HepG2 (cell line): ENCODE measurements at regions not wholly inside any gene's neighbourhood (a gene's known extent, or its start where the extent isn't known, plus 50 kb on each side); places are given as distances from the start of the nearest gene placed in this dataset.

Experiments used
- ATAC-seq: fragments of 200-7000 bp; cut with Tn5 transposase; 3 replicates; pipeline ENCODE4 v1.9.1; 2020; ENCODE audit warnings: mild to moderate bottlenecking, moderate library complexity
- BruUV-seq: library from RNA; stranded (reverse); fragments of 400-500 nt; replicated peaks from 2 replicates; lab custom pipeline; 2021; lab: Mats Ljungman, UMichigan
- CTCF ChIA-PET: fragments of 300-600 bp; formaldehyde crosslinking; extraction: SDS; loops from one replicate; lab custom pipeline; 2021; ENCODE audit warnings: low total read pairs, inconsistent platforms, low intra/inter-chr PET ratio; lab: Yijun Ruan, JAX
- POLR2A ChIA-PET: fragments of 350-600 bp; sonication (Branson Sonifier 250); formaldehyde crosslinking; loops from one replicate; lab custom pipeline; 2020; ENCODE audit warnings: antibody characterized with exemption, inconsistent platforms; lab: Yijun Ruan, JAX
- DNase-seq: peaks from one replicate; pipeline ENCODE4 v3.0.0-alpha.2; 2015; ENCODE audit warnings: low spot score
- FAIRE-seq: peaks from 3 replicates; lab custom pipeline; 2011; peaks lifted over from hg19 to GRCh38; lab: Jason Lieb, UNC
- H2AFZ ChIP-seq: one replicate; pipeline ENCODE4 v1.6.1; 2011; ENCODE audit warnings: low read length, inconsistent platforms
- H3K27ac ChIP-seq: fragments of 300-600 bp; 3 replicates; pipeline ENCODE4 v1.8.0; 2011; ENCODE audit warnings: mixed run types, mild to moderate bottlenecking, mixed read lengths, low read length, inconsistent platforms; ENCODE audit not compliant: insufficient read depth; ENCODE audit errors: extremely low read length
- H3K27me3 ChIP-seq, 2 experiments: fragments of 200-600 bp in 1 of 2; 2 replicates in 1 of 2; 3 replicates in 1 of 2; pipeline versions ENCODE4 v1.6.0 to v1.8.0; 2011; ENCODE audit warnings: low read length in 2 of 2, mild to moderate bottlenecking in 2 of 2, moderate library complexity in 2 of 2, inconsistent platforms in 1 of 2; ENCODE audit not compliant: insufficient read depth in 2 of 2, control insufficient read depth in 1 of 2
- H3K36me3 ChIP-seq, 2 experiments: fragments of 200-600 bp in 1 of 2; replicated peaks in 1 of 2; 2 replicates in 1 of 2; 3 replicates in 1 of 2; pipeline versions ENCODE4 v1.5.1 to v1.8.0; 2011; ENCODE audit warnings: low read length in 2 of 2, inconsistent platforms in 1 of 2; ENCODE audit not compliant: insufficient read depth in 2 of 2, control insufficient read depth in 1 of 2
- H3K4me1 ChIP-seq: 2 replicates; pipeline ENCODE4 v1.5.1; 2012; ENCODE audit warnings: low read length, inconsistent platforms; ENCODE audit not compliant: insufficient read depth
- H3K4me2 ChIP-seq: 2 replicates; pipeline ENCODE4 v1.6.0; 2011; ENCODE audit warnings: low read depth, low read length, inconsistent platforms
- H3K4me3 ChIP-seq, 3 experiments: fragments of 200-600 bp in 1 of 3; sonication (generic), shearing (Covaris generic) in 1 of 3; replicated peaks in 1 of 3; 2 replicates each; pipeline ENCODE4 v1.5.1; 2011 to 2016; ENCODE audit warnings: low read length in 3 of 3, inconsistent platforms in 2 of 3, low read depth in 2 of 3, mild to moderate bottlenecking in 2 of 3, control low read depth in 1 of 3, mixed read lengths in 1 of 3; ENCODE audit not compliant: insufficient read depth in 1 of 3
- H3K79me2 ChIP-seq: one replicate; pipeline ENCODE4 v1.6.1; 2011; ENCODE audit warnings: low read length, inconsistent platforms; ENCODE audit not compliant: insufficient read depth
- H3K9ac ChIP-seq: 2 replicates; pipeline ENCODE4 v1.6.0; 2011; ENCODE audit warnings: mild to moderate bottlenecking, low read depth, low read length, inconsistent platforms; ENCODE audit not compliant: insufficient read depth
- H3K9me3 ChIP-seq: 2 replicates; pipeline ENCODE4 v1.5.1; 2012; ENCODE audit warnings: mild to moderate bottlenecking, low read length
- H4K20me1 ChIP-seq: 2 replicates; pipeline ENCODE4 v1.6.0; 2011; ENCODE audit warnings: inconsistent platforms, mild to moderate bottlenecking, low read length, moderate library complexity; ENCODE audit not compliant: insufficient read depth
- ARID3A ChIP-seq: IDR thresholded peaks from 2 replicates; pipeline ENCODE4 v1.6.1; 2012; ENCODE audit warnings: low read depth, low read length, improper control_type of control experiment
- FIP1L1 ChIP-seq: fragments of 200-400 bp; formaldehyde crosslinking; IDR thresholded peaks from 2 replicates; pipeline ENCODE4 v1.6.1; 2018; ENCODE audit warnings: low read depth, mild to moderate bottlenecking, low read length, moderate library complexity, borderline replicate concordance; ENCODE audit not compliant: insufficient read depth
- KLF9 ChIP-seq: IDR thresholded peaks from 2 replicates; pipeline ENCODE4 v1.6.1; 2016; ENCODE audit warnings: low read depth
- WGBS: methylation state at CpG from one replicate; pipeline ENCODE4 v1.1.6; 2017; ENCODE audit warnings: low lambda C conversion rate; 5-methylcytosine and 5-hydroxymethylcytosine counted together
- in situ Hi-C: cut with HindIII; loops from 2 replicates; pipeline ENCODE4 v1.10.0; 2017; ENCODE audit warnings: low pct_unique_long_range_greater_than_20kb; ENCODE audit not compliant: extremely low pct_ligation_motif_present
- intact Hi-C: fragments of 100-400 bp; cut with micrococcal nuclease; formaldehyde crosslinking; loops from one replicate; pipeline ENCODE4 v1.10.0; 2022; ENCODE audit not compliant: unreplicated experiment
- TF ChIP-seq, protein P1 (sequence below): sonication (generic); formaldehyde crosslinking; IDR thresholded peaks from 2 replicates; pipeline ENCODE4 v1.5.0; 2020; ENCODE audit warnings: mild to moderate bottlenecking, missing genetic modification reagents
- TF ChIP-seq, protein P2 (sequence below): IDR thresholded peaks from 2 replicates; pipeline ENCODE4 v1.6.1; 2016; ENCODE audit warnings: missing biosample characterization, missing genetic modification reagents, low read depth

- Histone ChIP-seq H3K4me1 (0 out of 2 replicates have a peak, but pooled peaks cover 2% of the 10 kb centered on the region), H3K9ac (no peak overlapping the region), H3K4me3 (no peak overlapping the region), H3K4me2 (no peak overlapping the region), H2AFZ (no peak overlapping the region), H3K27ac (no peak overlapping the region), H3K27me3 (no peaks in the 10 kb centered on the region), H3K9me3 (no peaks in the 10 kb centered on the region), H3K79me2 (no peaks in the 10 kb centered on the region), H3K36me3 (no peaks in the 10 kb centered on the region), H4K20me1 (no peaks in the 10 kb centered on the region)
- WGBS: 25% methylated on average over 6 of the region's 6 CpGs
- TF ChIP-seq, protein P1, sequence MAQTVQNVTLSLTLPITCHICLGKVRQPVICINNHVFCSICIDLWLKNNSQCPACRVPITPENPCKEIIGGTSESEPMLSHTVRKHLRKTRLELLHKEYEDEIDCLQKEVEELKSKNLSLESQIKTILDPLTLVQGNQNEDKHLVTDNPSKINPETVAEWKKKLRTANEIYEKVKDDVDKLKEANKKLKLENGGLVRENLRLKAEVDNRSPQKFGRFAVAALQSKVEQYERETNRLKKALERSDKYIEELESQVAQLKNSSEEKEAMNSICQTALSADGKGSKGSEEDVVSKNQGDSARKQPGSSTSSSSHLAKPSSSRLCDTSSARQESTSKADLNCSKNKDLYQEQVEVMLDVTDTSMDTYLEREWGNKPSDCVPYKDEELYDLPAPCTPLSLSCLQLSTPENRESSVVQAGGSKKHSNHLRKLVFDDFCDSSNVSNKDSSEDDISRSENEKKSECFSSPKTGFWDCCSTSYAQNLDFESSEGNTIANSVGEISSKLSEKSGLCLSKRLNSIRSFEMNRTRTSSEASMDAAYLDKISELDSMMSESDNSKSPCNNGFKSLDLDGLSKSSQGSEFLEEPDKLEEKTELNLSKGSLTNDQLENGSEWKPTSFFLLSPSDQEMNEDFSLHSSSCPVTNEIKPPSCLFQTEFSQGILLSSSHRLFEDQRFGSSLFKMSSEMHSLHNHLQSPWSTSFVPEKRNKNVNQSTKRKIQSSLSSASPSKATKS (CRISPR knock-in tag): no peak
- TF ChIP-seq KLF9 (CRISPR knock-in tag) (no peak), ARID3A (no peak), FIP1L1 (no peak)
- TF ChIP-seq, protein P2, sequence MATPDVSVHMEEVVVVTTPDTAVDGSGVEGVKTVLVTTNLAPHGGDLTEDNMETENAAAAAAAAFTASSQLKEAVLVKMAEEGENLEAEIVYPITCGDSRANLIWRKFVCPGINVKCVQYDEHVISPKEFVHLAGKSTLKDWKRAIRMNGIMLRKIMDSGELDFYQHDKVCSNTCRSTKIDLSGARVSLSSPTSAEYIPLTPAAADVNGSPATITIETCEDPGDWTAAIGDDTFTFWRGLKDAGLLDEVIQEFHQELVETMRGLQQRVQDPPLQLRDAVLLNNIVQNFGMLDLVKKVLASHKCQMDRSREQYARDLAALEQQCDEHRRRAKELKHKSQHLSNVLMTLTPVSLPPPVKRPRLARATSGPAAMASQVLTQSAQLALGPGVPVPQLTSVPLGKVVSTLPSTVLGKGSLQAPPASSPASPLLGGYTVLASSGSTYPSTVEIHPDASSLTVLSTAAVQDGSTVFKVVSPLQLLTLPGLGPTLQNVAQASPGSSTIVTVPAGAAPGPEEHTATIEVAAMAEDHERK (CRISPR knock-in tag): no peak
- intact Hi-C loops (no loop called here), in situ Hi-C loops (loop anchor here (25.0 kb wide), 1 partner anchor 1056 kb away; no protein-coding TSS in a partner anchor)
- ChIA-PET POLR2A (no interaction called here), CTCF (no interaction called here)
- no TSS peak for BruUV-seq
- FAIRE-seq (no peak), ATAC-seq (no peak), DNase-seq (no peak)
These were observed 349.3 kb downstream of the SOX4 start for GRCh38 chr6:21942897-21943296.
